ENCODE measurements at regions not wholly inside any gene's neighbourhood (a gene's known extent, or its start where the extent isn't known, plus 50 kb on each side); places are given as distances from the start of the nearest gene placed in this dataset.

DNA sequence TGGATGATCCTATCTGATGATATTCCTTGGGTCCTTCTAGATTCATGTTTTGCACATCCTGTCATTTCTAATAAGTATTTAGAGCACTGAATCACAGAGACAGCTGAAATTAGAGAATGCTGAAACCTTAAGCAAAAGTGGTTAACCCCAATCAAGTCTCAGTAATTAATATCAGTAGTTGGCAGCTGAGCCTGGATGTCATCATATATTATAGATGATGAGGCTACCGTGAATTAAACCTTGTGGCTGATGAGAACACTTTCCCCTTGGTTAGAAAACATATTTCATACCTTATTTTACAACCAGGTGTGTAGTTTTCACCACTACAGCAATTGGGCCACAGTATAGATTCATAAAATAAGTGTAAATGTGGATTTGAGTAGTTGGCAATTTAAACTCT is 499.0 kb downstream of the PDGFC start:
- no peaks in the 10 kb centered on the region for H3K36me3 ChIP-seq (ENCODE audit: control insufficient read depth, insufficient read depth, low read length)
- 80% methylated on average over 1 of the region's 1 CpG; no CpG with 5 or more reads in 1 of the 2 experiments for WGBS, 2 experiments (ENCODE audit: insufficient coverage in 1 of 2, insufficient read length in 1 of 2)
- H3K36me3 Mint-ChIP-seq (ENCODE audit: low read depth), result no peaks in the 10 kb centered on the region
- H3K9ac ChIP-seq (ENCODE audit: extremely low read depth, low read length, poor library complexity, severe bottlenecking), result no peak overlapping the region
- no peak overlapping the region for H3K4me3 Mint-ChIP-seq
- H3K9me3 ChIP-seq (ENCODE audit: control insufficient read depth, low read length), result no peaks in the 10 kb centered on the region
- H3K9me3 Mint-ChIP-seq, result no peaks in the 10 kb centered on the region
- no peak overlapping the region for H3K4me3 ChIP-seq (ENCODE audit: low read length)
- no peaks in the 10 kb centered on the region for H3K4me1 ChIP-seq (ENCODE audit: control insufficient read depth, insufficient read depth, low read length)
- H3K4me1 Mint-ChIP-seq, result no peaks in the 10 kb centered on the region
- H3K27me3 ChIP-seq (ENCODE audit: control insufficient read depth, insufficient read depth, low read length, poor library complexity, severe bottlenecking), result no peaks in the 10 kb centered on the region
- no peak overlapping the region for H3K27ac Mint-ChIP-seq
- no peaks in the 10 kb centered on the region for H3K27me3 Mint-ChIP-seq (ENCODE audit: insufficient read depth)
- TF ChIP-seq CTCF (conservative IDR thresholded peaks at IDR 0.05), result no peak
- no peak overlapping the region for H3K27ac ChIP-seq (ENCODE audit: low read depth, low read length)
- no peak for DNase-seq

DNA sequence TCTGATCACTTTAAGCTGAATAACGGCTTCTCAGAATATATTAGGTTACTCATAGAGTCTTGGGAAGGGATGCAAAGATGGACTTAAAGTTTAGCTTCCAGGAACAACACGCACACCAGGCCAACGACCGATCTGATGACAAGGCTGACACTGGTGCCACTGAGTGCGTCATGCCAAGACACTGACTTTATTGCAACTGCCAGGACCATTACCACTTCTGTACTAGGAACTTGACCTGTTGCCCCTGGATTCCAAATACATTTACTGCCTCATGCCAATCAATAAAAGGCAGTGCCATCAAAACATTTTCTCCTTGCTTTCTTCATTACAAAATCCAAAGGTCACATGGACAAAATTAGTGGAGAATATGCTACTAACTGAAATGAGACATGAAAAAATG is 505.9 kb upstream of the CTSO start:
- no peak overlapping the region for H3K27ac Mint-ChIP-seq
- no peak for DNase-seq
- WGBS, 2 experiments (ENCODE audit: insufficient coverage in 1 of 2, insufficient read length in 1 of 2), result 95 to 96% methylated on average over 5 of the region's 5 CpGs
- Histone ChIP-seq H3K4me3 (ENCODE audit: low read length) (no peak overlapping the region), H3K9ac (ENCODE audit: extremely low read depth, low read length, poor library complexity, severe bottlenecking) (no peak overlapping the region), H3K36me3 (ENCODE audit: control insufficient read depth, insufficient read depth, low read length) (no peaks in the 10 kb centered on the region), H3K27ac (ENCODE audit: low read depth, low read length) (no peak overlapping the region), H3K27me3 (ENCODE audit: control insufficient read depth, insufficient read depth, low read length, poor library complexity, severe bottlenecking) (no peaks in the 10 kb centered on the region), H3K4me1 (ENCODE audit: control insufficient read depth, insufficient read depth, low read length) (no peaks in the 10 kb centered on the region), H3K9me3 (ENCODE audit: control insufficient read depth, low read length) (no peaks in the 10 kb centered on the region)
- no peaks in the 10 kb centered on the region for H3K36me3 Mint-ChIP-seq (ENCODE audit: low read depth)
- peaks cover 8% of the 10 kb centered on the region for H3K9me3 Mint-ChIP-seq
- no peak for TF ChIP-seq CTCF (conservative IDR thresholded peaks at IDR 0.05)
- peaks cover 3% of the 10 kb centered on the region for H3K4me1 Mint-ChIP-seq
- no peak overlapping the region for H3K4me3 Mint-ChIP-seq
- H3K27me3 Mint-ChIP-seq (ENCODE audit: insufficient read depth), result no peaks in the 10 kb centered on the region

- Histone ChIP-seq H3K27me3 (ENCODE audit: control insufficient read depth, insufficient read depth, low read length, poor library complexity, severe bottlenecking) (no peaks in the 10 kb centered on the region), H3K4me1 (ENCODE audit: control insufficient read depth, insufficient read depth, low read length) (no peaks in the 10 kb centered on the region), H3K27ac (ENCODE audit: low read depth, low read length) (no peak overlapping the region), H3K36me3 (ENCODE audit: control insufficient read depth, insufficient read depth, low read length) (no peaks in the 10 kb centered on the region), H3K9ac (ENCODE audit: extremely low read depth, low read length, poor library complexity, severe bottlenecking) (no peak overlapping the region), H3K4me3 (ENCODE audit: low read length) (no peak overlapping the region), H3K9me3 (ENCODE audit: control insufficient read depth, low read length) (no peaks in the 10 kb centered on the region)
- H3K4me3 Mint-ChIP-seq, result no peak overlapping the region
- TF ChIP-seq CTCF (conservative IDR thresholded peaks at IDR 0.05), result no peak
- no peaks in the 10 kb centered on the region for H3K27me3 Mint-ChIP-seq (ENCODE audit: insufficient read depth)
- no peak overlapping the region for H3K27ac Mint-ChIP-seq
- peaks cover 3% of the 10 kb centered on the region for H3K36me3 Mint-ChIP-seq (ENCODE audit: low read depth)
- no peak for DNase-seq
- peaks cover 18% of the 10 kb centered on the region for H3K9me3 Mint-ChIP-seq
- H3K4me1 Mint-ChIP-seq, result peaks cover 3% of the 10 kb centered on the region
- WGBS, 2 experiments (ENCODE audit: insufficient coverage in 1 of 2, insufficient read length in 1 of 2), result 97 to 100% methylated on average over 1 to 2 of the region's 2 CpGs
These were observed 503.2 kb upstream of the CTSO start for GRCh38 chr4:156456830-156457229.
